ENCODE measurements at regions not wholly inside any gene's neighbourhood (a gene's known extent, or its start where the extent isn't known, plus 50 kb on each side); places are given as distances from the start of the nearest gene placed in this dataset.

GRCh38 chr4:147059064-147059731 lies 113.5 kb upstream of the TTC29 start:
- TF ChIP-seq POLR2A (IDR thresholded peaks at IDR 0.05) (no peak), POLR2AphosphoS5 (IDR thresholded peaks at IDR 0.05) (no peak)
- TF ChIP-seq, protein P1, sequence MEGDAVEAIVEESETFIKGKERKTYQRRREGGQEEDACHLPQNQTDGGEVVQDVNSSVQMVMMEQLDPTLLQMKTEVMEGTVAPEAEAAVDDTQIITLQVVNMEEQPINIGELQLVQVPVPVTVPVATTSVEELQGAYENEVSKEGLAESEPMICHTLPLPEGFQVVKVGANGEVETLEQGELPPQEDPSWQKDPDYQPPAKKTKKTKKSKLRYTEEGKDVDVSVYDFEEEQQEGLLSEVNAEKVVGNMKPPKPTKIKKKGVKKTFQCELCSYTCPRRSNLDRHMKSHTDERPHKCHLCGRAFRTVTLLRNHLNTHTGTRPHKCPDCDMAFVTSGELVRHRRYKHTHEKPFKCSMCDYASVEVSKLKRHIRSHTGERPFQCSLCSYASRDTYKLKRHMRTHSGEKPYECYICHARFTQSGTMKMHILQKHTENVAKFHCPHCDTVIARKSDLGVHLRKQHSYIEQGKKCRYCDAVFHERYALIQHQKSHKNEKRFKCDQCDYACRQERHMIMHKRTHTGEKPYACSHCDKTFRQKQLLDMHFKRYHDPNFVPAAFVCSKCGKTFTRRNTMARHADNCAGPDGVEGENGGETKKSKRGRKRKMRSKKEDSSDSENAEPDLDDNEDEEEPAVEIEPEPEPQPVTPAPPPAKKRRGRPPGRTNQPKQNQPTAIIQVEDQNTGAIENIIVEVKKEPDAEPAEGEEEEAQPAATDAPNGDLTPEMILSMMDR (IDR thresholded peaks at IDR 0.05) = no peak
